Ovary (tissue), 3 donors: ENCODE measurements at regions not wholly inside any gene's neighbourhood (a gene's known extent, or its start where the extent isn't known, plus 50 kb on each side); places are given as distances from the start of the nearest gene placed in this dataset.

Experiments
- CTCF ChIP-seq, 3 donors: fragments of 450-650 bp in 2 of 3; fragments of 200-600 bp in 1 of 3; IDR thresholded peaks; one replicate each; pipeline versions ENCODE4 v1.5.1 to v1.8.0; 2016 to 2022; ENCODE audit warnings: antibody characterized with exemption in 3 of 3, mild to moderate bottlenecking in 1 of 3
- EP300 ChIP-seq: sonication (generic); formaldehyde crosslinking; IDR thresholded peaks from one replicate; pipeline ENCODE4 v1.6.1; 2017; ENCODE audit warnings: antibody characterized with exemption
- POLR2A ChIP-seq: fragments of 450-650 bp; IDR thresholded peaks from one replicate; pipeline ENCODE4 v1.6.1; 2017; ENCODE audit warnings: antibody characterized with exemption, mild to moderate bottlenecking, moderate library complexity
- donor health status: DM: no; HTN: no; CAD: no.

- TF ChIP-seq CTCF (IDR thresholded peaks at IDR 0.05) (no peak), POLR2A (no peak), EP300 (no peak)
These were observed 131.7 kb upstream of the EEPD1 start for GRCh38 chr7:36021367-36021766.
